Stimulated activated CD4-positive, alpha-beta T cell treated with anti-CD3 and anti-CD28 coated beads, Interleukin-2, amount 100 ng/mL, for 4 hours (primary cell): ENCODE measurements at regions not wholly inside any gene's neighbourhood (a gene's known extent, or its start where the extent isn't known, plus 50 kb on each side); places are given as distances from the start of the nearest gene placed in this dataset.
"Not testable (repeated sequence)": the region's sequence is repeated elsewhere in the genome, so short reads cannot be mapped to it uniquely, and the experiment has no call there.

Experiments
- DNase-seq: peaks from one replicate; pipeline ENCODE4 v3.0.0-alpha.2; 2020; ENCODE audit warnings: low read depth

DNA sequence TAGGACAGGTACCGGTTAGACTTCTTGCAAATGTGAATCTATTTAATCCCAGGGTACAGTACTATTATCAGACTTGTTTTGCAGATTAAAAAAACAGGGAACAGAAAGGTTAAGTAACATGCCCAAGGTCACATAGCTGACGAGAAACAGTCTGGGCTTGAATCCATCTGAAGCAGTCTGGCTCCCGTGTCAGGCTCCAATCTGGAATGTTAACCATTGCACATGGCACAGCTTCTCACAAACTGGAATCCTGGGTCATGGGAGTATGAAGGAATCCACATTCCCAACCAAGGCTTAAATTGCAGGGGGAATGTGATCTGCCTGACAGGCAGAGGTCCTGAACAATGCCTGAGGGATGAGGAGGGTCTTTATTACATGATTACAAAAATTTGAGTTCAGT lies 187.5 kb upstream of the SPTLC3 start:
- no peak for DNase-seq

DNA sequence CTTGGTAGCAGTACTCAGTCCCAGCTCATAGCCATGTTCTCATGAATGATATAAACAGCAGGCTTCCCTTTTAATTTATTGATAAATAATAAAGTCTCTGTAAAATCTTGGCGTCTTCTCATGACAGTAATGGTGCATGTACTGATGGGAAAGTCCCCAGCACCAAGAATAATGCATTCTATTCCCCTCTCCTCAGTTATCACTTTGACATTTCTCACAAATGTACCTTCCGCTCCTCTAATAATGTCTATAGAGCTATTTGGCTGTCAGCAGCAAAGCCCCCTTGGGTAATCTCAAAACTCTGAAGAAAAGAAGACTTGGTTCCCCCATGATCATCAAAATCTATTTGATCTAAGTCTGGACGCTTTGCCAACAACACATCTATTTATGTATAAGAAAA lies 185.0 kb upstream of the SPTLC3 start:
- DNase-seq = no peak

DNA sequence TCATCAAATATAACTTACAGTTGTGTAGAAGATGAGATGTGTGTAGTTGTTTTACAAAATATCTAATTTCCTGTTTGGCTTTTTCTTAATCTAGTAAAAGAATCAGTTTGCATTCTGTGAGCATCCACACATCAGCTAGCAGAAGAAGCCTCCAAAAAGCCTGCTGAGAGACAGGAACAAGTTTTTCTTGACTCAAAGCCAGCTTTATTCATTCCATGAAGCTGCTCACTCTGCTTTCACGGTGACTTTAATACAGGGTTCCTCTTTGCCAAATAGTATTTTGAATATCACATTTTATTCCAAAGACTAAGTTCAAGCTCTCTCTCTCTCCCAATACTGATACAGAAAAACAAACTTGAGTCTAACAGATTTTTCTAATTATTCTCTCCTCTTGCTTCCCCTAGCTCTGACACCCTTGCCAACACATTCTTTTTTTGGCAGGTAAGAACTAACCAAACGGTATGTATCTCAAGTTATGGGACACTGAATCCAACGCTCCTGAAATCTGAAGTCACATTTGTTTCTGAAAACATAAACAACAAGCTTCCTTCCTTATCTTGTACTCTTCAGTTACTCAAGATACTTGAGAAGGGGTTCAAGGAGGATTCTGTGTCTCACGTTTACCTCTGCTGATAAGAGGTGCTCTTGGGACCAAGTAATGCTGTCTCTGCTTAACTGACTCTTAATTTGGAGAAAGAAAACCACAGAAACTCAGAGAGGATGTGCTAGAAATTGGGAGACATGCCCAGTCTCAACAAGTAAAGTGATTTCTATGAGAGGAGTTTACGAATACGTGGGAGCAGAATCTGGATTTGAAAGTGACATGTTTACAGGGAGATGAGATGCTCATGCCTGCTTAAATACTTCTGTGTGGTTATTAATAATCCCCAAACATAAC lies 184.2 kb upstream of the SPTLC3 start:
- no peak for DNase-seq

DNA sequence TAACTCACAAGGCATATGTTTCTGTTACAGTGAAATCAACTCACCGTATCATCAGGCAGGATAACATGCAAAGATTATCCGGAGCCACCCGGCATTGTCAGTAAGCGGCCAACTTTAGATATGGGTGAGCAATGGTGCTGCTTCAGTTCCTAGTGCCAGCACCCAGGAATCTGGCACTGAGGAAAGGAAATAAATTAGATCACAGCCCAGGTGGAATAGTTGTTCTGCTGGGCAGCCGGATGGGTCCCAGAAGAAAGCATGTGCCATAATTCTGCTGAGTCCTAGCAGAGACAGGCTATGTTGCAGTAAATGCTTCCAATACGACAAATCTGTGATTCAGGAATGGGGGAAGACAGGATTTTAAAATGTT lies 183.6 kb upstream of the SPTLC3 start:
- no peak for DNase-seq

DNA sequence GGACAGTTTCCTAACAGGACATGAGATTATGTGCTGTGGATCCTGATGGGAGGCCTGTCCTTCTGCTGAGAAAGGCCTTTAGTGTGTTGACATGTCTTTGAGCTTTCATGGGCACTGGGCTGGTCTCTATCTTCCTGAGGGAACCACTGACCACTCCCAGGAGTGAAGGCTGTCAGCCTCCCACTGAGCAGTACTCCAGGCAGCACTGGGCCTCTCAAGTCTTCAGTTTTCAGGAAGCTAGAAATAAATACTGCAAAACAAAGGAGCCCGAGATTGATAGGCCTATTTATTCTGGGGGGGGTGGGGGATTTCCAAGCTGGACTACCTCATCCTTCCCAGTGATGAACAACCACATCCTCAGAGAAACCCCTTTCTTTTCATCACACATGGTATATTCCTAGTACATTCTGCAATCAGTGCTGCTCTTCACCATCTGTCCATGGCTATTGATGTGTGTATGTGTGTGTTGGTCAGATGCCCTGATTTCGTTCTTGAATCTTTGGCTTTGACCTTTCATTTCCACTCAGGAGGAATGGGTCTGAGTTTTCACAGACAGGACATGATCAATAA lies 180.9 kb upstream of the SPTLC3 start:
- no peak for DNase-seq

DNA sequence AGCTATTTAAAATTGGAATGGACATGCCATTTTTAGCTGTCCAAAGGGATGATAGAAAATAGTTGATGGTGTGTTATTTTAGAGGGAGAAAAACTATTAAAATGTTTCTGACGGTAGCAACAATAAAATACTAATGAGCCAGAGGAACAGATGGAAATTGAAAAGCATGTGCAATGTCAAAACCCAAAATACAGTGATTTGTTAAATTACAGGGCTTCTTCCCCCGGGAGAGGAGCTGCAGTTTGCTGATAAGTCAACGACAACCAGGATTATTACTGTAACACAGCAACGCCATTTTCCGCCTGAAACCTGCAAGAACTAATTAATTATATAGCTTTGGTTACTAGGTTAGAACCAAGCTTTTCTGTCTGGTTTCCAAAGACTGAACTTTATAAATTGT lies 179.6 kb upstream of the SPTLC3 start:
- DNase-seq = no peak

DNA sequence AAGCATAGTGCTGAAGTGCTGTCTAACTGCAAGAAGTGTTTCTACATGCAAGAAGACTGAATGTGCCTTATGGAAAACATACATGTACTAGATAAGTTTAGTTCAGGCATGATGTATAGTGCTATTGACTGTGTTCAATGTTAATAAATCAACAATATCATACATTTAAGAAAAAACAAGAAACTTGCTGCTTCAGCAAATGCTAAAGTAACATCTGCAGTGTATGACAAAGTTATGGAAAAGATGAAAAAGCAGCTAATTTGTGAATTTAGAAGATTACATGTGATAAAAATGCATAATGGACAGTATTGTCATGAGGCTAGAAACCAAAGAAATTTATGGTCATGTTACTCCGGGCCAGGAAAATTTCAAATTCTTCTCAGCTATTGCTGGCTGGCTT lies 174.9 kb upstream of the SPTLC3 start:
- no peak for DNase-seq

DNA sequence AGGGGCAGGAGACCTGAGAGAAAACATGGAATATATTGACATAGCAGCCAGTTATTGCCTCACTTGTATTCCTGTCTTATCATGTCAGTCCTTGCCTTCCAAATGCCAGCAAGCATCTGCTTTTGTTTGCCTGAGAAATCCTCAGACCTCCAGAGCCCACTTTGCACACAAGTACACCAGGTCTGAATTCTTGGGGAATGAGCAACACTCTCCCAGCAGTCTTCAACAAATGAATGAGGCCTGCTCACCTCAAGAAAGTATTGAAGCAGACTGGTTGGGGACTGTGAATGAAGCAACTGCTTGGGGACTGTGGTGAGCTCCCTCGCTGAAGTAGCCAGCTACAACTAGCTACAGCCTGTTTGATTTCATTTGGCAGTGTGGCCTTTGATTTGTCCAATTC lies 172.8 kb upstream of the SPTLC3 start:
- DNase-seq = no peak

DNA sequence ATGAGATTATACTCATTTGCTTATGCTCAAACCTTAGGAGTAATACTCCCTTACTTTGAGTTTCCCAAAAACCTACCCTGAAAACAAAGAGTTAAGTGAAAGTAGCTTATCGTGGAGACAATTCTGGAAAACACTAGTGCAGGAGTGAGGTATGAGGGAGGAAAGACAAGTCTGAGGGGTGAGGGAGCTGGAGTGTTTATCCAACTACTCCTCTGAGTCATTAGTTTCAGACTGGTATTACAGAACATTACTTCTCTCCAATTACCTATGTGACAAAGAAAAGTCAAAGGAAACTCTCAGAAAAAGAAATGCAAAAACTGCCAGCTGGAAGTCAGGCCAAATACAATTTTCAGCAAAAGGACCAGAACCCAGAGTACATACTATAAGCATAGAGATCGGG lies 171.1 kb upstream of the SPTLC3 start:
- DNase-seq = no peak

DNA sequence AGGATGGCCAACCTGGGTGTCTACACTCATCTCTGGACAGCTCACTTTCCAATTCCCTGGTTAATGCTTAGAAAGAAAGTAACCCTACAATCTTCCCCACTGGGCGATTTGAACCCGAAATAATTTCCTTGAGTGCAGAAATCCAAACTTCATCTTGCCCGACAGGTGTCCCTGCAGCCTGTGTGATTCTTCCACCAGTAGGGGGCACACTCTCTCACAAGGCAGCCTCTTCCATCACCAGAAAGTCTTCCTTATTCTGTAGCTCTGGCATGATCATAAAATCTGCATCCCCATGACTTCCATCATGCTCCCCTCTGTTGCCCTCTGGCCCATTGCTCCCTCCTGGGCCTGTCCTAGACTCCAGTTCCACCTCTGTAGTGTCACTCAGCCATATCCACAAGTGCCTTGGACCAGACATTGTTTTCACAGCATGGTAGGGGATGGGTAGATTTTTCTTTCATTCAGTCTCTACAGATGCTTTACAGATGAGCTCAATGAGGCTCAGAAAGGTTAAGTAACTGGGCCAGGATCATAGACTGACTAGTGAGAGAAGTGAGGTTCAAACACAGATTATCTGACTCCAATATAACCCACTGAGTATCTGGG lies 170.4 kb upstream of the SPTLC3 start:
- no peak for DNase-seq

DNA sequence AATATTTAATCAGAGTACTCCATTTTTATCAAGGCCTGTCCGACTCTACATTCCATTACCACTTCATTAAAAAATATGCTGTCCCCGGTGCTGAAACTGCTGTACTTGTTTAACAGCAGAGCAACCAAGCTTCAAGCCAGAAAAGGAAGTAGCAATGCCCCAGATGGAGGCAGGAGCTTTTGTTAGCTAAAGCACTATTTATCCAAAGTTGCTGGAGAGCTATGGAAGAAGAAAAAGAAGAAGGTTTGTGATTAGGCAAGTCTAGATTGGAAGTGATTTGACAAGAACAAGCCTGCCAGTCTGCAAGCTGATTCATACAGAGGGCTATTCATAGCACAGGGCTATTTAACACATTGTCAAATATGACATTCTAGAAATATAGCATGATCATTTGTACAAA lies 160.9 kb upstream of the SPTLC3 start:
- DNase-seq = no peak

DNA sequence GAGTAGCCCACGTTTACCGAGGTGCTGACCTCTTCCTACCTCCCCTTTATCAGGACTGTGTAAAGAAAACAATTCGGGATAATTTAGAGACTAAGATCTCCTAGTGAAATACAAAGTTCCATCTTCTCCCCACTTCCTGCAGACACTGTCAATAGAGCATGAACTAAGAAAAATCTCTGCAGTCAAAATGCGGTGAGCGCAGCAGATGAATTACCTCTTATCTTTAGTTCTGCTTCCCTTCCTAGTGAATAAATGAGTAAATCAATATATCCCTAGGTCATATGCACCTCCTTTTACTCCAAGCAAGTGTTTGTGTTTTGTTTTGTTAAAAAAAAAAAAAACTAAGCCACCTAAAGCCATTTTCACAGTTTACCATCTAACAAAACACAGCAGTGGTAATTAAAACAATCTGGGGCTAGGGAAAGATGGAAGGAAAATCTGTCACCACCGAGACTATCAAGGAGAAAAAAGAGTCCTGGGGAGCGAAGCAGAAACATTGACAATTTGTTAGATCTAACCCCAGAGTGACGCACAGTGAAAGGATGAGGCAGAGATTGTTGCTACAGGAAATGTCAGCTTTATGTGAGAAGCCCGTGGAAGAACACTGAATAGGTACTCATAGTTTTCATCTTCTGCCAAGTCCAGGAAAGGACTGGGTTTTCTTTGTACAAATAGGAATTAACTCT lies 159.4 kb upstream of the SPTLC3 start:
- no peak for DNase-seq

DNA sequence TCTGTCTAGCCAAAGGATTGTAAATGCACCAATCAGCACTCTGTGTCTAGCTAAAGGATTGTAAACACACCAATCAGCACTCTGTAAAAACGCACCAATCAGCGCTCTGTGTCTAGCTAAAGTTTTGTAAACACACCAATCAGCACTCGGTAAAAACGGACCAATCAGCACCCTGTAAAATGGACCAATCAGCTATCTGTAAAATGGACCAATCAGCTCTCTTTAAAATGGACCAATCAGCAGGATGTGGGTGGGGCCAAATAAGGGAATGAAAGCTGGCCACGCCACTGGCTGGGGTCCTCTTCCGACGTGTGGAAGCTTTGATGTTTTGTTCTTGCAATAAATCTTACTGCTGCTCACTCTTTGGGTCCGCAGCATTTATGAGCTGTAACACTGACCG lies 151.1 kb upstream of the SPTLC3 start:
- DNase-seq = not testable (repeated sequence)

DNA sequence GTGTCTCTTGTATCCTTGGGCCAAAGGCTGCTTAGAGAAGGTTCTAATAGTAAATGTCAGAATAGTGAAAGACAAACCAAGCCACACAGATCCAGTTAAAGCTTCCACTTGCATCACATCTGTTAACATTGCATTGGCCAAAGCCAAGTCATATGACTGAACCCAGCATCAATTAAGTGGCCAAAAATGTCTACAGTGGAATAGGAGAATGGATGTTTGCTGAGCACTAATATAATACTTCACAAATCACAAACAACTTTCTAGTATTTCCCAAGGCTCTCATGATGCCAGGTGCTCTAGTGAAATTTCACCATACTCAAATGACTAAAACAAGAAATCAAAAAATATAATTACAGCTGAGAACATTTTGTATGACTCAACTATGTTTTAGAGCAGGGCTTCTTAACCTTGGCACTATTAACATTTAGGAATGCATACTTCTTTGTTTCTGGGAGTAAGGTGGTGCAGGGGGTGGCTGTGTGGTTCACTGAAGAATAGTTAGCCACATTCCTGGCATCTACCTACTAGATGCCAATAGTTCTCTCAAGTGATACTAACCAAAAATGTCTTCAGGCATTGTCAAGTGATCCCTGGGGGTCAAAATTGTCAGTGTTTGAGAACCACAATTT lies 148.0 kb upstream of the SPTLC3 start:
- no peak for DNase-seq

DNA sequence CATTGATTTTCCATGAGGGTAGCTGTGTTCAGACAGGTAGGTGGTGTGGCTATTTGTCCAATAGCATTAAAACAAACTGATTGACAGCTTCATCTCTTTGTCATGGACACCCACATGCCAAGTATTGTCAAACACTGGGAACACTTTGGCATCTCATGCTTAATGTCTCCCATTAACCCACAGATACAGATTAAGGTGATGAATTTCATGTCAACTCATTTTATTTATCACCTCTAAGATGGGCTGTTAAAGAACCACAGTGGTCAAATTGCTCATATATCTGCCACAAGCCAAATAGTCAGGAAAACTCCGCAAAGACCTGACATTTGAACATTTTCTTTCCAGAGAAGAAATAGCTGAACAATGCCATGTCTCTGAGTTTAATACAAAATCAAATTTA lies 139.1 kb upstream of the SPTLC3 start:
- DNase-seq = no peak

DNA sequence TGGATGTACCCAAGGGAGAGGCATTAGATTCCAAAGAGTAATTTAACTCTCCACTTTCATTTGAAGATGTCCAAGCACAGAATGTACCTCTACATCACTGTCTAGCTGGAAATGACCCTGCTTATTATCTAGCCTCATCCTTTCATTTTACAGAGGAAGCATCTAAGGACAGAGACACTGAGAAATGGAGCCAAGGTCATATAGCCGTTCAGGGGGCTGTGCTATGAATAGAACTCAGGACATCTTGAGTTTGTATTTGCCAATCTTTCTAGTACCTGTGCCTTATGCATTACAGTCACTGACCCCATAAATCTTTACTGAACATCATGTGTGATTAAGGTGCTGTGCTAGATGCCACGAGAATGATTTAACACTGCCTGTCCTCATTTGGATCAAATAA lies 138.2 kb upstream of the SPTLC3 start:
- no peak for DNase-seq

DNA sequence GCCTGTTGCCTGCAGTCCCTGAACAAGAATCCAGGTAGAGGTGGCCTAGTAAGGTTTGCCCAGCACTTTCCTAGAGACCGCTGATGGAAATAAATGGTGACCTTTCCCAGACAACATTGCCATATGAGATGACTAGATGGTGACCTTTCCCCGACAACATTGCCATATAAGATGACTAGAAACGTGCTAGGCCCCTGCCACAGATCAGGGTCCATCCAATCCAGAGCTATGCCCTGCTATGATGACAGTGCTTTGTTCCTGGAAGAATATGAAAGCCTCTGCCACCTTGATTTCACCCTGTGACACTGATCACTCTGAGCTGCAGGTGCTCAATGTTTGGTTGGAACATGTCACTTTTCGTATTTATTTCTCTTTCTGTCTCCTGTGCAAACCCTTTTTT lies 133.8 kb upstream of the SPTLC3 start:
- no peak for DNase-seq

DNA sequence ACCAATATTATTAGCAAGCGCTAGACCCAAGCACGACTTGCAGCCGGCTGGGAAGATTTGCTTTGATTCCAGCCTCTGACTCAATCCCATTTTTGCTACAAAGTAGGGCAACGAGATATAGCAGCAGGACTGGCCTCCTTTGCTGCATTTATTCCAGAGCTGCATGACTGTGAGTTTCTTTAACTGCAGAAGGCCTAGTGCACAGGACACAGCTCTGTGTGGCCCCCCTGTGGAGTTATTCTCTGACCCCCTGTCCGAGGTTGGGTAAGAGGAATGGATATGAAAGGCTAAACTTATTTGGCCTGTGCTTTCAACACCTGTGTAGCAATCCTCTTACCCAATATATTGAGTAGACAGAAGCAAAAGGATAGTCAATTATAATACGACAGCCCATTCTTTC lies 133.3 kb upstream of the SPTLC3 start:
- DNase-seq = no peak

DNA sequence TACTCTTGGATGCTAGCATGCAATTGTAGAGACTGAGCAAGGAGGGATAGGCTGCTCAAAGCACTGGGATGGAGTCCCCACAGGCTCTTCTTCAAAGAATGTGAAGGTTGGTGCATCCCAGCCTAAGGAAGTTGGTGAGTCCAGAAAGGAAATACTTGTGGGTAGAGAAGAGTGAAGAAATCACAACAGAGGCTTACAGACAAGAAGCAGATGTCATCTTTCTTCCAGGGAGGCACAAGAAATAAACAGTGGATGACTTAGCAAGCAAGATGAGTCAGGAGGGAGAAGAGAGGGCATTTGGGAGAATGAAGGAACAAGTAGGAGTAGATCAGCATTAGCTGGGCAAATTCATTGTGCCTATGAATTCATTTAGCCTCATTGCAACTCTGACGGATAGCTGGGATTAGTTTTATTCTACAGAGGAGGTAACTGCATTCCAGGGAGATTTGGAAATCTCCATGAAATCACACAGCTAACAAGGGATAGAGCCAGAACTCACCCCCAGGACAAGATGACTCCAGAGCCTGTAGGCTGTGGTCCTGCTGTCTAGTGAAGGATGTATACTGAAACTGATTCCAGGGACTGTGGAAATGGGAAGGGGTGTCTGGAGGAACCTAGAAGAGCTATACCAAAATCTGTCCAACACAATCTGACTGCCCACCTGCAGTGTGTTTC lies 125.8 kb upstream of the SPTLC3 start:
- no peak for DNase-seq

DNA sequence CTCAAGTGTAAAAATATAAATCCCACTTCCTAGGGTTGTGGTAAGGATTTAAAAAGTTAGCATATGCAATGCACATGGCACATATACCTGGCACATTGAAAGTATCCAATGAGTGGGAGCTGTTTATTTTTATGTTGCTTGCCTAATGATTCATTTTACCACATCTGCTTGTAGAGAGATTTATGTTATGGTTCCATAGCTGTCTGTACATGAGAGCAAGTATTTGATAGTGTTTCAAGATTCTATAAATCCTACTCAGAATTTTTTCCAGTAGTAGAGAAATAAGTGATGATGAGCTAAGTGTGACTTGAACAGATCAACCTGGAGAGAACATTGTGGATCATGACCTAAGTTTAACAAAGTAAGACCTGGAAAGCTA lies 125.3 kb upstream of the SPTLC3 start:
- DNase-seq = no peak

DNA sequence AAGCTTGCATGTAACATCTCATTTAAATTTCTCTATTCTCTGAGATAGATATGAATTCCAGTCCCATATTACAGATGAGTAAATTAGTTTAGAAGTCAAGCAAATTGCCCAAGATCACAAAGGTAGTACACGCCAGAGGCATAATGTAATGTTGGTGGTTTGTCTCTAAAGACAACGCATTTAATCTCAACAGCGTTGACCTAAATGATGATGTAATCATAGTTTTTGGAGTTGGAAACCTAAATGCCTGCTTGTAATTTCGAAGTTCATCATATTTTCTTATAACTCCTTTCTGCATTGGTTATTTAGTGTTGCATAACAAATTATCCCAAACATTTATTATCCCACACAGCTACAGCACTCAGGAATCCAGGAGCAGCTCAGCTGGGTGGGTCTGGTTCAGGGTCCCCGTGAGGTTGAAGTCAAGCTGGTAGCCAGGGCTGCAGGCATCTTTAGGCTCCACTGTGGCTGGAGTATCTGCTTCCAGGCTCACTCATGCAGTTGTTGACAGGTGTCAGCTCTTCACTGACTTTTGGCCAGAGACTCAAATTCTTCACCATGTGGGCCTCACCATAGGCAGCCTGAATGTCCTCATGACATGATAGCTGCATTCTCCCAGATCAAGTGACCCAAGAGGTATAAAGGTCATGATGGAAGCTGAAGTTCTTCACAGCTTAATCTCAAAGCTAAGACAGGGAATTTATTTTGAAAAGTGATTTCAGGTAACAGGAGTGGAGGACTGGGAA lies 122.0 kb upstream of the SPTLC3 start:
- DNase-seq = no peak
